ENCODE measurements at regions not wholly inside any gene's neighbourhood (a gene's known extent, or its start where the extent isn't known, plus 50 kb on each side); places are given as distances from the start of the nearest gene placed in this dataset.

DNA sequence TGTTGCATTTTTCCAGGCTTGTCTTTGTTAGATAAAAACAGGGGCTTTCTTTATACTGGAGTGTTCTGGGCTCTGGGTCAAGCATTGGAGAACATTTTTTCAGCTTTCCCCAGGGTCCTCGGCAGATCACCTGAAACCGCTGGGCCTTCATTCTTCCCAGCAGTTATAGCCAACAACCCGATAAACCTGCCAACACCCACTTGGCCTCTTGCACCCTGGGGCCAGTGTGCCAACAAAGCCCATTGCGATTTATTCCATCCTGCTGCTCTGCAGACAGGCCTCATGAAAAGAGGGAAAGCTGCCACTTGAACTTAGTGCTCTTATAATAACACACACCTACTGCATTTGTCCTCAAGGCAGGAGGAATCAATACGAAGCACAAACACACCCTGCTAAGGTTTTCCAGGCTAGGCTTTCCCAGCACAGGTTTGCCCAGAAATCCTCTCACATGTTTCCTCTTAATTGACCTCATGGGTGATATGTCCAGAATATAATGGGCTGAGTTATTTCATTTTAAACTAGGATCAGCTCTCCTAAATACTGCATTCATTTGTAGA is 669.3 kb downstream of the LIG4 start:
- TF ChIP-seq, protein P1, sequence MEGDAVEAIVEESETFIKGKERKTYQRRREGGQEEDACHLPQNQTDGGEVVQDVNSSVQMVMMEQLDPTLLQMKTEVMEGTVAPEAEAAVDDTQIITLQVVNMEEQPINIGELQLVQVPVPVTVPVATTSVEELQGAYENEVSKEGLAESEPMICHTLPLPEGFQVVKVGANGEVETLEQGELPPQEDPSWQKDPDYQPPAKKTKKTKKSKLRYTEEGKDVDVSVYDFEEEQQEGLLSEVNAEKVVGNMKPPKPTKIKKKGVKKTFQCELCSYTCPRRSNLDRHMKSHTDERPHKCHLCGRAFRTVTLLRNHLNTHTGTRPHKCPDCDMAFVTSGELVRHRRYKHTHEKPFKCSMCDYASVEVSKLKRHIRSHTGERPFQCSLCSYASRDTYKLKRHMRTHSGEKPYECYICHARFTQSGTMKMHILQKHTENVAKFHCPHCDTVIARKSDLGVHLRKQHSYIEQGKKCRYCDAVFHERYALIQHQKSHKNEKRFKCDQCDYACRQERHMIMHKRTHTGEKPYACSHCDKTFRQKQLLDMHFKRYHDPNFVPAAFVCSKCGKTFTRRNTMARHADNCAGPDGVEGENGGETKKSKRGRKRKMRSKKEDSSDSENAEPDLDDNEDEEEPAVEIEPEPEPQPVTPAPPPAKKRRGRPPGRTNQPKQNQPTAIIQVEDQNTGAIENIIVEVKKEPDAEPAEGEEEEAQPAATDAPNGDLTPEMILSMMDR (IDR thresholded peaks at IDR 0.05; ENCODE audit: low read depth, low read length, missing control alignments): no peak
- no peak for DNase-seq (ENCODE audit: extremely low read depth, low read depth)

DNA sequence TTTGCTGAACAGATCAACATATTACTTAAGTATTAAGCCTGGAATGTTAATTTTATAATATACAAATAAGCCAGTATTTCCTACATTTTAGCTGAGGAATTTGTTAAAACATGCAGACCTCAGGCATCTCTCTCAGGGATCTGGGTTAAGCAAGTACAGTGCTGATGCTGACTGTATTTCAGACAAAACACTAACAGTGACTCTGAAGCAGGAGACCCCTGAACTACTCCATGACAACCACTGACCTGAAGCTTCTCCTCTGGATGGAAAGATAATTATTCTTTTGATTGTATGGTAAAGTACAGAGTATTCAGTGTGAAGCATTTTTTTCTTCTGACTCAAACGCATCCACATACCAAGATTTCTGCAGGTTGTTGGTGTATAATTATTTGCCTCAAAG is 680.8 kb downstream of the LIG4 start:
- no peak overlapping the region for H3K4me3 ChIP-seq (replicated peaks; ENCODE audit: low read depth, low read length)
- TF ChIP-seq, protein P1 (IDR thresholded peaks at IDR 0.05; ENCODE audit: low read depth, low read length, missing control alignments): no peak
- DNase-seq (ENCODE audit: extremely low read depth, low read depth): no peak

More for the DNA sequence above, 669.3 kb downstream of the LIG4 start:
- no peak overlapping the region for H3K4me3 ChIP-seq (replicated peaks; ENCODE audit: low read depth, low read length)

DNA sequence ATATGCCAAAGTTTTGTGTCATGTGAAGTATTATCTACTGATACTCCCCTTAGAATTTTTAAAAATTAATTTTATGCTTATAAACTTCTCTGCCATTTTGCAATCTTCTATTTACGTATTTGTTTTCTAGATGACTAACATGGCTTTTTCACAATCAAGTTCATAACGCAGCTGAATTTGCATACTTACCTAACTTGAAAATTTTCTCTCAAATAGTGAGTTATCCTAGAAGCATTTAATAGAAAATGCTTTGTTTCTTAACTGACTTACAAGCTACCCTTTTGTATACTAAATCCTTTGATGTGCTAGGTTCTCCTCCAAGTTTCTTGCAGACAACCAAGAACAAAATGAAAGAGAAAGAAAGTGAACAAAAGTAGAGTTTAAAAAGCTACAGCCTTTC is 683.5 kb downstream of the LIG4 start:
- DNase-seq (ENCODE audit: extremely low read depth, low read depth): no peak
- TF ChIP-seq, protein P1 (IDR thresholded peaks at IDR 0.05; ENCODE audit: low read depth, low read length, missing control alignments): no peak
- H3K4me3 ChIP-seq (replicated peaks; ENCODE audit: low read depth, low read length): no peak overlapping the region

DNA sequence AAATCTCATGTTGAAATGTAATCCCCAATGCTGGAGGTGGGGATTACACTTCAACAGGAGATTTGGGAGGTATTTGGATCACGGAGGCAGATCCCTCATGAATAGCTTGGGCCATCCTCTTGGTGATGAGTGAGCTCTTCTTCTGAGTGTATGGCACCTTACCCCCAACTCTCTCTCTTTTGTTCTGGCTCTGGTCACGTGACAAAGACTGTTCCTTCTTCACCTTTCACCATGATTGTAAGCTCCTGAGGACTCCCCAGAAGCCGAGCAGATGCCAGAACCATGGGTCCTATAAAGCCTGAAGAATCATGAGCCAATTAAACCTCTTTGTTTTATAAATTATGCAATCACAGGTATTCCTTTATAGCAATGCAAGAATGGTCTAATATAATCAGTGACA is 684.2 kb downstream of the LIG4 start:
- DNase-seq (ENCODE audit: extremely low read depth, low read depth): no peak
- H3K4me3 ChIP-seq (replicated peaks; ENCODE audit: low read depth, low read length): no peak overlapping the region
- TF ChIP-seq, protein P1 (IDR thresholded peaks at IDR 0.05; ENCODE audit: low read depth, low read length, missing control alignments): no peak

DNA sequence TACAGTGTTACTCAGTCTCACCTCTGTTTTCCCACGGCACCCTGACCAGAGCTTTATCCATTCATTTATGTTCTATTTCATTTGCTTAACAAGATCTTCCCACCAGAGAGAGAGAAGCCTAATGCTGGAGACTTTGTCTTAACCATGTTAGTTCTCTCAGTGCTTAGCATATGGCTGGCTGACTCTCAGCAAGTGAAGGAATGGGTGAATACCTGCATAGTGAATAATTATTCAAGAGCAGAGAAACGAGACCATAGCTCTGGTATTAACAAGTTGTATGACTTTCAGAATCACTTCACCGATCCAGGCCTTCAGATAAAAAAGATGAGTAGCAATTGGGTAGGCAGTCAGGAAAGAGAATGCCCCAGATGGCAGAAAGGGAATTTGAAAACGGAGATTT is 686.3 kb downstream of the LIG4 start:
- DNase-seq (ENCODE audit: extremely low read depth, low read depth): no peak
- no peak overlapping the region for H3K4me3 ChIP-seq (replicated peaks; ENCODE audit: low read depth, low read length)
- TF ChIP-seq, protein P1 (IDR thresholded peaks at IDR 0.05; ENCODE audit: low read depth, low read length, missing control alignments): no peak

DNA sequence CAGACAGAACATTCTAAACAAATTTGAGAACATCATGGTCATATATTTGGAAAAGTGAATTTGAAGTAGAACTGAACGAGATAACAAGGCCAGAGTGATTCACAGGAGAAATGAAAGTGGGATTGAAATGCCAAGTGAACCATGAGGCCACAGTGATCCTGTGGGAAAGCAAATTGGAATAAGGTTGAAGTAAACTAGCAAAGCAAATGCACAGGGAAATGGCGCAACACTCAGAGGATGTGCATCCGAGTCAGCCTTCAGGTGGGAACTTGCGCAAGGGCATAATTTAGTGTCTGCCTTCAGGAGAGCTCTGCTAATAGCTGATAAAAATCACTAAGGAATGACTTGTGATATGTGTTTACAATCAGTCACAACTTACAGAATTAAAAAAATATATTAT is 696.6 kb downstream of the LIG4 start:
- TF ChIP-seq, protein P1 (IDR thresholded peaks at IDR 0.05; ENCODE audit: low read depth, low read length, missing control alignments): no peak
- H3K4me3 ChIP-seq (replicated peaks; ENCODE audit: low read depth, low read length): no peak overlapping the region

DNA sequence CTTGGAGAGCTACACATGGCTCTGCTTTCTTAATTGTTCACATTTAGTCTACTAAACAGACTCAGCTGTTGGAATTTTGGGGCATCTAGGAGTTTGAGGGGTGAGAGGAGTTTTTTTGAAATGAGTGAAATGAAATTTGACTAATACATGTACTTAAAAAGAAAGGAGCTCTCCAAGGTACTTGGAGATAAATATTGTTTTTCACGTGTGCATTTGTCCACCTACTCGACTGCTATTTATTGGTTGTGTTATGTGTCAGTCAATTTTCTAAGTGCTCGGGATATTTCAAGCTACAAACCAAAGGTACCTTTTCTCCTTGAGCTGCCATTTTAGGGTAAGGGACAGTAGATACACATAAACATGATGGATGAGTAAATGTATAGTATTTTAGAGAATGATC is 697.0 kb downstream of the LIG4 start:
- no peak for DNase-seq (ENCODE audit: extremely low read depth, low read depth)
- no peak overlapping the region for H3K4me3 ChIP-seq (replicated peaks; ENCODE audit: low read depth, low read length)
- TF ChIP-seq, protein P1 (IDR thresholded peaks at IDR 0.05; ENCODE audit: low read depth, low read length, missing control alignments): no peak

More for the DNA sequence above, 696.6 kb downstream of the LIG4 start:
- DNase-seq (ENCODE audit: extremely low read depth, low read depth): no peak
